SK-N-SH (cell line): ENCODE measurements at regions not wholly inside any gene's neighbourhood (a gene's known extent, or its start where the extent isn't known, plus 50 kb on each side); places are given as distances from the start of the nearest gene placed in this dataset.

Source experiments
- CTCF ChIA-PET: fragments of 300-600, 350-600 bp; formaldehyde crosslinking; extraction: SDS; loops from one replicate; lab custom pipeline; 2021; lab: Yijun Ruan, JAX
- POLR2A ChIA-PET: fragments of 350-600 bp; sonication (Branson Sonifier 250); formaldehyde crosslinking; extraction: SDS; loops from one replicate; lab custom pipeline; 2020; ENCODE audit warnings: antibody characterized with exemption, inconsistent platforms; lab: Yijun Ruan, JAX
- DNase-seq: peaks from one replicate; pipeline ENCODE4 v3.0.0; 2012
- H2AFZ ChIP-seq: fragments of 200-600 bp; sonication (generic); 2 replicates; pipeline ENCODE4 v1.8.1; 2016; ENCODE audit warnings: antibody characterized with exemption, mild to moderate bottlenecking, low read depth
- H3F3A ChIP-seq: fragments of 200-600 bp; sonication (generic); replicated peaks from 2 replicates; pipeline ENCODE3; 2016; ENCODE audit warnings: antibody characterized with exemption, mild to moderate bottlenecking; ENCODE audit not compliant: insufficient read depth
- H3K27ac ChIP-seq, 2 experiments: fragments of 200-500 bp in 1 of 2; fragments of 200-600 bp in 1 of 2; sonication (Bioruptor generic) in 1 of 2; sonication (generic), shearing (Covaris generic) in 1 of 2; 2 replicates each; pipeline versions ENCODE4 v1.5.1 to v1.6.1; 2014 to 2016; ENCODE audit warnings: low read depth in 2 of 2, inconsistent platforms in 1 of 2, low read length in 1 of 2, mild to moderate bottlenecking in 1 of 2, mixed read lengths in 1 of 2
- H3K27me3 ChIP-seq: fragments of 200-600 bp; sonication (generic), shearing (Covaris generic); 2 replicates; pipeline ENCODE4 v1.6.1; 2016; ENCODE audit warnings: mixed run types; ENCODE audit not compliant: insufficient read depth
- H3K36me3 ChIP-seq, 2 experiments: fragments of 200-500 bp in 1 of 2; fragments of 200-600 bp in 1 of 2; sonication (Bioruptor generic) in 1 of 2; sonication (generic) in 1 of 2; replicated peaks in 1 of 2; 2 replicates each; pipeline versions ENCODE3 to v1.5.1; 2014 to 2016; ENCODE audit warnings: low read length in 1 of 2, mild to moderate bottlenecking in 1 of 2; ENCODE audit not compliant: insufficient read depth in 2 of 2, control insufficient read depth in 1 of 2
- H3K4me1 ChIP-seq, 2 experiments: fragments of 200-500 bp in 1 of 2; fragments of 200-600 bp in 1 of 2; sonication (Bioruptor generic) in 1 of 2; sonication (generic), shearing (Covaris generic) in 1 of 2; 2 replicates each; pipeline versions ENCODE4 v1.5.1 to v1.6.1; 2014 to 2016; ENCODE audit warnings: low read depth in 1 of 2, low read length in 1 of 2, mixed run types in 1 of 2; ENCODE audit not compliant: insufficient read depth in 2 of 2, control insufficient read depth in 1 of 2
- H3K4me2 ChIP-seq: fragments of 200-600 bp; sonication (generic), shearing (Covaris generic); 2 replicates; pipeline ENCODE4 v1.6.1; 2017; ENCODE audit warnings: mixed run types
- H3K4me3 ChIP-seq, 2 experiments: fragments of 200-500 bp in 1 of 2; fragments of 200-600 bp in 1 of 2; sonication (Bioruptor generic) in 1 of 2; sonication (generic), shearing (Covaris generic) in 1 of 2; 2 replicates each; pipeline versions ENCODE4 v1.5.1 to v1.8.1; 2014 to 2016; ENCODE audit warnings: low read depth in 2 of 2, inconsistent platforms in 1 of 2, low read length in 1 of 2, mild to moderate bottlenecking in 1 of 2, mixed read lengths in 1 of 2, moderate library complexity in 1 of 2
- H3K79me2 ChIP-seq: fragments of 200-600 bp; sonication (generic); 2 replicates; pipeline ENCODE4 v1.8.1; 2017; ENCODE audit warnings: mild to moderate bottlenecking; ENCODE audit not compliant: insufficient read depth
- H3K9ac ChIP-seq: fragments of 200-600 bp; sonication (generic); 2 replicates; pipeline ENCODE4 v1.6.1; 2017; ENCODE audit warnings: mixed run types
- H3K9me2 ChIP-seq: fragments of 200-600 bp; sonication (generic); 2 replicates; pipeline ENCODE4 v1.6.1; 2017; ENCODE audit warnings: mixed run types
- H3K9me3 ChIP-seq: fragments of 200-600 bp; sonication (generic); 2 replicates; pipeline ENCODE4 v1.6.1; 2017; ENCODE audit warnings: mixed run types, mild to moderate bottlenecking, moderate library complexity
- H4K20me1 ChIP-seq: fragments of 200-600 bp; sonication (generic); 2 replicates; pipeline ENCODE4 v1.6.1; 2017; ENCODE audit warnings: mild to moderate bottlenecking, mixed run types; ENCODE audit not compliant: insufficient read depth
- CHD2 ChIP-seq: fragments of 150-350 bp; IDR thresholded peaks from 2 replicates; pipeline ENCODE4 v1.6.1; 2018; ENCODE audit warnings: low read length; ENCODE audit not compliant: partially characterized antibody
- EP300 ChIP-seq, 2 experiments: IDR thresholded peaks; 2 replicates each; pipeline versions ENCODE4 v1.4.0 to v1.6.1; 2012; ENCODE audit warnings: borderline replicate concordance in 1 of 2, low read depth in 1 of 2, low read length in 1 of 2
- EZH2phosphoT487 ChIP-seq: fragments of 200-600 bp; sonication (generic); IDR thresholded peaks from 2 replicates; pipeline ENCODE4 v1.6.1; 2017; ENCODE audit warnings: low read depth, mixed run types, mild to moderate bottlenecking, antibody characterized with exemption, moderate library complexity, borderline replicate concordance
- FOXJ3 ChIP-seq: sonication (generic); formaldehyde crosslinking; IDR thresholded peaks from 2 replicates; pipeline ENCODE4 v1.5.1; 2020; ENCODE audit warnings: mild to moderate bottlenecking, missing genetic modification reagents
- FOXM1 ChIP-seq: IDR thresholded peaks from 2 replicates; pipeline ENCODE4 v1.4.0; 2012; ENCODE audit warnings: low read depth, mild to moderate bottlenecking
- JUND ChIP-seq: IDR thresholded peaks from 2 replicates; pipeline ENCODE4 v1.4.0; 2012
- MAX ChIP-seq: IDR thresholded peaks from 2 replicates; pipeline ENCODE4 v1.4.0; 2012; ENCODE audit warnings: low read depth
- MXI1 ChIP-seq: IDR thresholded peaks from 2 replicates; pipeline ENCODE4 v1.6.1; 2012; ENCODE audit warnings: mild to moderate bottlenecking, low read depth, low read length, improper control_type of control experiment
- NFIC ChIP-seq: IDR thresholded peaks from 2 replicates; pipeline ENCODE4 v1.4.0; 2012; ENCODE audit warnings: borderline replicate concordance
- POLR2AphosphoS5 ChIP-seq: IDR thresholded peaks from 2 replicates; pipeline ENCODE4 v1.6.1; 2012; ENCODE audit warnings: low read depth, low read length
- RAD21 ChIP-seq: IDR thresholded peaks from 2 replicates; pipeline ENCODE4 v1.6.1; 2012; ENCODE audit warnings: mild to moderate bottlenecking, low read length
- RCOR1 ChIP-seq: fragments of 150-350 bp; IDR thresholded peaks from 2 replicates; pipeline ENCODE4 v1.6.1; 2017; ENCODE audit warnings: antibody characterized with exemption, low read length
- RFX5 ChIP-seq: IDR thresholded peaks from 2 replicates; pipeline ENCODE4 v1.6.1; 2012; ENCODE audit warnings: mild to moderate bottlenecking, improper control_type of control experiment, low read length
- TAF1 ChIP-seq: IDR thresholded peaks from 2 replicates; pipeline ENCODE4 v1.6.1; 2012; ENCODE audit warnings: low read depth, mild to moderate bottlenecking, low read length, moderate library complexity, borderline replicate concordance
- TCF12 ChIP-seq: IDR thresholded peaks from 2 replicates; pipeline ENCODE4 v1.4.0; 2012
- TEAD4 ChIP-seq: IDR thresholded peaks from 2 replicates; pipeline ENCODE4 v1.4.0; 2012; ENCODE audit warnings: mild to moderate bottlenecking, borderline replicate concordance; ENCODE audit not compliant: insufficient read depth
- WGBS: methylation state at CpG from one replicate; pipeline ENCODE4 v1.1.6; 2017; ENCODE audit warnings: low lambda C conversion rate; 5-methylcytosine and 5-hydroxymethylcytosine counted together
- TF ChIP-seq, protein P1 (sequence below): fragments of 150-350 bp; IDR thresholded peaks from 2 replicates; pipeline ENCODE4 v1.6.1; 2017; ENCODE audit warnings: antibody characterized with exemption, low read length, low read depth, borderline replicate concordance

- POLR2A ChIA-PET, result no interaction called here
- Histone ChIP-seq H4K20me1 (no peaks in the 10 kb centered on the region), H2AFZ (no peak overlapping the region), H3K4me3 (no peak overlapping the region), H3K9me2 (no peaks in the 10 kb centered on the region), H3K36me3 (no peaks in the 10 kb centered on the region), H3K9ac (no peak overlapping the region), H3F3A (no peaks in the 10 kb centered on the region), H3K27me3 (no peaks in the 10 kb centered on the region), H3K9me3 (no peaks in the 10 kb centered on the region), H3K4me2 (no peak overlapping the region), H3K27ac (no peak overlapping the region), H3K4me1 (no peaks in the 10 kb centered on the region; a peak in 1 of 4 replicates), H3K79me2 (no peaks in the 10 kb centered on the region)
- 45% methylated on average over 3 of the region's 3 CpGs for WGBS
- CTCF ChIA-PET, result interaction anchor here (0.9 kb wide), 1 partner anchor 9 kb away, joined by 4 read pairs; no protein-coding TSS in a partner anchor
- TF ChIP-seq TAF1 (no peak), TEAD4 (no peak), MXI1 (no peak), RFX5 (no peak), JUND (no peak), MAX (no peak), RAD21 (no peak), NFIC (no peak), POLR2AphosphoS5 (no peak), FOXJ3 (CRISPR knock-in tag) (no peak), EZH2phosphoT487 (no peak)
- no peak for DNase-seq
These were observed 186.9 kb upstream of the SLC24A5 start for GRCh38 chr15:47933865-47934264.

- Histone ChIP-seq H3K36me3 (no peaks in the 10 kb centered on the region), H3K4me1 (no peaks in the 10 kb centered on the region), H3F3A (no peaks in the 10 kb centered on the region), H3K27ac (no peak overlapping the region), H3K4me3 (no peak overlapping the region), H3K79me2 (no peaks in the 10 kb centered on the region), H3K27me3 (no peaks in the 10 kb centered on the region), H3K9me2 (no peaks in the 10 kb centered on the region), H2AFZ (no peak overlapping the region), H3K4me2 (no peak overlapping the region), H3K9me3 (no peaks in the 10 kb centered on the region), H4K20me1 (no peaks in the 10 kb centered on the region), H3K9ac (no peak overlapping the region)
- TF ChIP-seq CHD2 (no peak), RCOR1 (no peak), NFIC (no peak), EP300 (IDR thresholded peaks at IDR 0.05; ENCODE audit: borderline replicate concordance in 1 of 2, low read depth in 1 of 2, low read length in 1 of 2) (no peak), FOXJ3 (CRISPR knock-in tag) (no peak), RAD21 (no peak), TCF12 (no peak), EZH2phosphoT487 (no peak), FOXM1 (no peak)
- TF ChIP-seq, protein P1, sequence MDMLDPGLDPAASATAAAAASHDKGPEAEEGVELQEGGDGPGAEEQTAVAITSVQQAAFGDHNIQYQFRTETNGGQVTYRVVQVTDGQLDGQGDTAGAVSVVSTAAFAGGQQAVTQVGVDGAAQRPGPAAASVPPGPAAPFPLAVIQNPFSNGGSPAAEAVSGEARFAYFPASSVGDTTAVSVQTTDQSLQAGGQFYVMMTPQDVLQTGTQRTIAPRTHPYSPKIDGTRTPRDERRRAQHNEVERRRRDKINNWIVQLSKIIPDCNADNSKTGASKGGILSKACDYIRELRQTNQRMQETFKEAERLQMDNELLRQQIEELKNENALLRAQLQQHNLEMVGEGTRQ, result no peak
- ChIA-PET CTCF (interaction anchor here (0.9 kb wide), 1 partner anchor 8 kb away, joined by 4 read pairs; no protein-coding TSS in a partner anchor), POLR2A (no interaction called here)
- no peak for DNase-seq
These were observed 186.4 kb upstream of the SLC24A5 start for GRCh38 chr15:47934342-47934741.
